HEK293T (cell line): ENCODE measurements at regions not wholly inside any gene's neighbourhood (a gene's known extent, or its start where the extent isn't known, plus 50 kb on each side); places are given as distances from the start of the nearest gene placed in this dataset.
A peak's percentile ranks its signal among the peaks of the same experiment; 100 is the strongest.

ENCODE experiments used
- CTCF ChIA-PET: fragments of 350-600 bp; formaldehyde crosslinking; extraction: SDS; loops from one replicate; lab custom pipeline; 2021; ENCODE audit warnings: antibody characterized with exemption, inconsistent platforms; lab: Yijun Ruan, JAX
- POLR2A ChIA-PET: fragments of 350-600 bp; formaldehyde crosslinking; extraction: SDS; loops from one replicate; lab custom pipeline; 2020; ENCODE audit warnings: antibody characterized with exemption, inconsistent platforms; lab: Yijun Ruan, JAX
- DNase-seq: peaks from one replicate; pipeline ENCODE4 v3.0.0; 2012; ENCODE audit warnings: mixed read lengths; ENCODE audit errors: extremely low spot score
- ARNT ChIP-seq: fragments of 450-650 bp; IDR thresholded peaks from 2 replicates; pipeline ENCODE4 v1.6.1; 2017; ENCODE audit warnings: mild to moderate bottlenecking
- BHLHE40 ChIP-seq: fragments of 450-650 bp; IDR thresholded peaks from 2 replicates; pipeline ENCODE4 v1.6.1; 2016; ENCODE audit warnings: mild to moderate bottlenecking, moderate library complexity, borderline replicate concordance
- CTBP1 ChIP-seq: fragments of 450-650 bp; IDR thresholded peaks from 2 replicates; pipeline ENCODE4 v1.6.1; 2016; ENCODE audit warnings: borderline replicate concordance
- ELF4 ChIP-seq: fragments of 450-650 bp; IDR thresholded peaks from 2 replicates; pipeline ENCODE4 v1.6.1; 2017; ENCODE audit warnings: antibody characterized with exemption
- FOXA1 ChIP-seq: fragments of 450-650 bp; IDR thresholded peaks from 2 replicates; pipeline ENCODE4 v1.6.1; 2016; ENCODE audit warnings: mild to moderate bottlenecking
- FOXK2 ChIP-seq: fragments of 450-650 bp; IDR thresholded peaks from 2 replicates; pipeline ENCODE4 v1.6.1; 2016; ENCODE audit warnings: mild to moderate bottlenecking
- FOXM1 ChIP-seq: fragments of 450-650 bp; IDR thresholded peaks from 2 replicates; pipeline ENCODE4 v1.6.1; 2017; ENCODE audit warnings: mild to moderate bottlenecking, borderline replicate concordance
- HDGF ChIP-seq: fragments of 450-650 bp; IDR thresholded peaks from 2 replicates; pipeline ENCODE4 v1.6.1; 2017; ENCODE audit warnings: antibody characterized with exemption, borderline replicate concordance
- L3MBTL2 ChIP-seq: fragments of 450-650 bp; conservative IDR thresholded peaks from 2 replicates; pipeline ENCODE4 v1.6.1; 2016; ENCODE audit warnings: mild to moderate bottlenecking
- LEF1 ChIP-seq: fragments of 450-650 bp; IDR thresholded peaks from 2 replicates; pipeline ENCODE4 v1.6.1; 2017; ENCODE audit warnings: mild to moderate bottlenecking, borderline replicate concordance
- NFRKB ChIP-seq: fragments of 450-650 bp; IDR thresholded peaks from 2 replicates; pipeline ENCODE4 v1.6.1; 2016; ENCODE audit warnings: mild to moderate bottlenecking, moderate library complexity
- PKNOX1 ChIP-seq: fragments of 450-650 bp; IDR thresholded peaks from 2 replicates; pipeline ENCODE4 v1.6.1; 2016
- SP1 ChIP-seq: fragments of 450-650 bp; IDR thresholded peaks from 2 replicates; pipeline ENCODE4 v1.6.1; 2017
- SUZ12 ChIP-seq: fragments of 450-650 bp; IDR thresholded peaks from 2 replicates; pipeline ENCODE4 v1.6.1; 2016; ENCODE audit warnings: mild to moderate bottlenecking
- TARDBP ChIP-seq: fragments of 450-650 bp; IDR thresholded peaks from 2 replicates; pipeline ENCODE4 v1.6.1; 2016
- ZNF384 ChIP-seq: fragments of 450-650 bp; IDR thresholded peaks from 2 replicates; pipeline ENCODE4 v1.6.1; 2016

- ChIA-PET POLR2A (no interaction called here), CTCF (interaction anchor here (0.7 to 1.7 kb wide), 7 partner anchors 9 to 1246 kb away, joined by 3 to 8 read pairs (median 4); no protein-coding TSS in a partner anchor)
- TF ChIP-seq L3MBTL2 (no peak), ZNF384 (no peak), HDGF (no peak), SUZ12 (no peak), PKNOX1 (no peak), SP1 (no peak), LEF1 (no peak), ARNT (no peak), TARDBP (no peak), FOXK2 (no peak), BHLHE40 (no peak), NFRKB (no peak), FOXA1 (no peak), ELF4 (no peak), FOXM1 (no peak)
- DNase-seq: no peak
Measured at GRCh38 chr1:55338448-55338820, 123.3 kb upstream of the USP24 start.

- peak; percentile 71 for DNase-seq
- ChIA-PET POLR2A (no interaction called here), CTCF (interaction anchor here (0.7 to 1.7 kb wide), 8 partner anchors 8 to 1246 kb away, joined by 3 to 8 read pairs (median 4); no protein-coding TSS in a partner anchor)
- TF ChIP-seq HDGF: no peak
- no peak for TF ChIP-seq FOXM1
- TF ChIP-seq SUZ12: no peak
- no peak for TF ChIP-seq ARNT
- no peak for TF ChIP-seq PKNOX1
- TF ChIP-seq SP1: no peak
- no peak for TF ChIP-seq LEF1
- TF ChIP-seq FOXA1: no peak
- TF ChIP-seq NFRKB: no peak
- no peak for TF ChIP-seq FOXK2
- no peak for TF ChIP-seq CTBP1
- TF ChIP-seq L3MBTL2: no peak
- no peak for TF ChIP-seq TARDBP
- TF ChIP-seq BHLHE40: no peak
- no peak for TF ChIP-seq ZNF384
- TF ChIP-seq ELF4: no peak
Measured at GRCh38 chr1:55337801-55338447, 122.8 kb upstream of the USP24 start.

GRCh38 chr1:55334797-55335196 is 119.6 kb upstream of the USP24 start:
- no peak for DNase-seq
- CTCF ChIA-PET: no interaction called here
- POLR2A ChIA-PET: no interaction called here
- TF ChIP-seq ARNT: no peak
- TF ChIP-seq NFRKB: no peak
- TF ChIP-seq ELF4: no peak
- TF ChIP-seq BHLHE40: no peak
- no peak for TF ChIP-seq LEF1
- no peak for TF ChIP-seq FOXA1

GRCh38 chr1:55334160-55334559 is 119.0 kb upstream of the USP24 start:
- ChIA-PET CTCF (no interaction called here), POLR2A (no interaction called here)
- TF ChIP-seq CTBP1 (no peak), HDGF (no peak), ZNF384 (no peak), L3MBTL2 (no peak), TARDBP (no peak), FOXM1 (no peak), FOXK2 (no peak), ARNT (no peak), FOXA1 (no peak), ELF4 (no peak), SP1 (no peak)
- DNase-seq: no peak

- CTCF ChIA-PET: no interaction called here
- no peak for TF ChIP-seq ZNF384
- no peak for TF ChIP-seq LEF1
Measured at GRCh38 chr1:55333461-55333860, 118.3 kb upstream of the USP24 start.

GRCh38 chr1:55331351-55331750 is 116.2 kb upstream of the USP24 start:
- TF ChIP-seq ARNT (no peak), PKNOX1 (no peak), L3MBTL2 (no peak), LEF1 (no peak), FOXA1 (no peak), ZNF384 (no peak), FOXK2 (no peak), SP1 (no peak), BHLHE40 (no peak), TARDBP (no peak), HDGF (no peak)
- ChIA-PET CTCF (no interaction called here), POLR2A (no interaction called here)
- DNase-seq: no peak

More at GRCh38 chr1:55333461-55333860, 118.3 kb upstream of the USP24 start:
- POLR2A ChIA-PET: no interaction called here
- DNase-seq: no peak
